ENCODE measurements at regions not wholly inside any gene's neighbourhood (a gene's known extent, or its start where the extent isn't known, plus 50 kb on each side); places are given as distances from the start of the nearest gene placed in this dataset.
"Not testable (repeated sequence)": the region's sequence is repeated elsewhere in the genome, so short reads cannot be mapped to it uniquely, and the experiment has no call there.

DNA sequence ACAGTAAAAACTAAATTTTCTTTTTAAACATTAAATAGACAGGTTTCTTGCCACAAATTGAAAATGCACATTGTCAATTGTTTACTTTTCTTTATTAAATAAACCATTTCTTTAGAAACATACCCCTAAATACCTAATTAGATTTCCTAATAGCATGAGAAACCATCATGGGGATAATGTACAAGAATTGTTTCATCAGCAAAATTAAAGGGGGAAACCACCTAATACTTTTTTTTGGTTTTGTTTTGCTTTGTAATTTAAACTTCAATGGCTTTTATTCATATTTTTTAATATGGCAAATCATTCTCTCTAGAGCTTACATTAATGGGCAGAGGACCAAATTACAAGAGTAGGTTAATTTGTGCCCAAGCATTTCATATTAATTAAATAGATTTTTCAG is 987.9 kb downstream of the EPHA7 start:
- H3K27me3 ChIP-seq (ENCODE audit: control insufficient read depth in 3 of 3, insufficient read depth in 3 of 3, low read length in 3 of 3) = no peaks in the 10 kb centered on the region
- H3K36me3 ChIP-seq (ENCODE audit: control insufficient read depth in 3 of 3, insufficient read depth in 3 of 3, low read length in 3 of 3) = no peaks in the 10 kb centered on the region
- H3K4me3 ChIP-seq (ENCODE audit: low read length in 3 of 3) = no peak overlapping the region
- no peaks in the 10 kb centered on the region for H3K4me1 ChIP-seq (ENCODE audit: control insufficient read depth in 3 of 3, insufficient read depth in 3 of 3, low read length in 3 of 3)
- no peak overlapping the region for H3K9ac ChIP-seq (ENCODE audit: low read depth in 1 of 3, low read length in 3 of 3)
- H3K9me3 ChIP-seq (ENCODE audit: control insufficient read depth in 3 of 3, low read length in 3 of 3) = peaks cover 0 to 4% (median 1%) of the 10 kb centered on the region in 3 donors
- H3K27ac ChIP-seq (ENCODE audit: low read depth, low read length) = no peak overlapping the region

DNA sequence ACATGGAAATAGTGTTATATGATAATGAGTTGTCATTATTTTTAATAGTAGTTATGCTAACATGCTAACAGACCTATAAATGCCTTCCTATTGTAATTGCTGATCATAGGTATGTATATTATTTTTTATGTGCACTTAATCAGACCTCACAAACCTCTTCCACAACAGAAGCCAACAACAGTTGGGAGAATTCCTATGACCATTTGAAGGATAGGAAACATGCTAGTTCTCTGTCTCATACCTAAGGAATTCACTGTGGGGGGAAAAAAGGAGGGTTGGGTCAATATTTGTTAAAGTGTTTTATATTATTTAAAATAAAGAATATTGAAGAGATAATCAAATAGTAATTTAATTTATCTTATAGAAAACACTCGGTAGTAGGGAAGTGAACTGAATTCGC is 990.9 kb downstream of the EPHA7 start:
- no peak overlapping the region for H3K27ac ChIP-seq (ENCODE audit: low read depth, low read length)
- no peaks in the 10 kb centered on the region for H3K27me3 ChIP-seq (ENCODE audit: control insufficient read depth in 3 of 3, insufficient read depth in 3 of 3, low read length in 3 of 3)
- H3K4me3 ChIP-seq (ENCODE audit: low read length in 3 of 3) = no peak overlapping the region
- no peak overlapping the region for H3K9ac ChIP-seq (ENCODE audit: low read depth in 1 of 3, low read length in 3 of 3)
- H3K9me3 ChIP-seq (ENCODE audit: control insufficient read depth in 3 of 3, low read length in 3 of 3) = peaks cover 0 to 4% (median 1%) of the 10 kb centered on the region in 3 donors
- no peaks in the 10 kb centered on the region for H3K36me3 ChIP-seq (ENCODE audit: control insufficient read depth in 3 of 3, insufficient read depth in 3 of 3, low read length in 3 of 3)
- H3K4me1 ChIP-seq (ENCODE audit: control insufficient read depth in 3 of 3, insufficient read depth in 3 of 3, low read length in 3 of 3) = no peaks in the 10 kb centered on the region

DNA sequence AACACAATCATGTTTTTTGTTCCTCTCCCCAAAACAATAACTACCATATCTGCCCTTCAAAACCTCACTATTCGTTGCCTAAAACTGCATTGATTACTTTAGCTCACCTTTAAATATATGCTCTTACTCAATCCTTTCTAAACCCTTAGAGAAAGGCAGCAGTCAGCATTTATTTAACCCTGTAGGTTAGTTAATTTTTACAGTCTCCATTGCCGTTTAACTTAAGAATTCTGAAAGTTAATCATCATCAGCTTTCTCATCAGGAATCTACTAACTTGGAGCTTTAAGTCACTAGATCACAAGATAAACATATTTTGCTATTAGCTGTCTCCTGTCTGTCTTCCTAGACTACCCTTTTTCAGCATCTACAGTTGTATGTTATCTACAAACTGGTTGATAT is 991.9 kb downstream of the EPHA7 start:
- peaks cover 0 to 4% (median 0%) of the 10 kb centered on the region in 3 donors for H3K9me3 ChIP-seq (ENCODE audit: control insufficient read depth in 3 of 3, low read length in 3 of 3)
- no peak overlapping the region for H3K4me3 ChIP-seq (ENCODE audit: low read length in 3 of 3)

DNA sequence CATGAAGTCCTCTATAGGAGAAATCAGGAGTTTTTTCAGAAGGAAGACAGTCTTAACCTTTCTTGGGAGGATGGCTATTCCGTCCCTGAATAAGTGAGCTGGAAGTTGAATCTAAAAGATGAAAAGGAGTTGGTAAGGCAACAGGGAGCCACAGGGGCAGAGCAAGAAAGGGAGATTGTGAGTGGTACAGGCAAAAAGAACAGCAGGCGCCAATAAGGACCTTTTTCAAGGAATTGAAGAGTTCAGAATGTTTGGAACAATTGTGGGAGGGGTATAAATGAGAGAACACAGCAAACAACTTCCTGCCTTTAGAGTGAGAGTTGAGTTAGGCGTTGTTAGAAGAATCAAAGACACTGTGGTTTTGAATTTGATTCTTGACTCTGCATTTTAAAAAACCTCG is 1003.7 kb downstream of the EPHA7 start:
- Histone ChIP-seq H3K36me3 (ENCODE audit: control insufficient read depth in 3 of 3, insufficient read depth in 3 of 3, low read length in 3 of 3) (no peaks in the 10 kb centered on the region), H3K27me3 (ENCODE audit: control insufficient read depth in 3 of 3, insufficient read depth in 3 of 3, low read length in 3 of 3) (no peaks in the 10 kb centered on the region), H3K27ac (ENCODE audit: low read depth, low read length) (no peak overlapping the region), H3K4me3 (ENCODE audit: low read length in 3 of 3) (no peak overlapping the region), H3K9me3 (ENCODE audit: control insufficient read depth in 3 of 3, low read length in 3 of 3) (no peaks in the 10 kb centered on the region), H3K4me1 (ENCODE audit: control insufficient read depth in 3 of 3, insufficient read depth in 3 of 3, low read length in 3 of 3) (no peaks in the 10 kb centered on the region), H3K9ac (ENCODE audit: low read depth in 1 of 3, low read length in 3 of 3) (no peak overlapping the region)

More for the DNA sequence above, 991.9 kb downstream of the EPHA7 start:
- Histone ChIP-seq H3K4me1 (ENCODE audit: control insufficient read depth in 3 of 3, insufficient read depth in 3 of 3, low read length in 3 of 3) (no peaks in the 10 kb centered on the region), H3K36me3 (ENCODE audit: control insufficient read depth in 3 of 3, insufficient read depth in 3 of 3, low read length in 3 of 3) (no peaks in the 10 kb centered on the region), H3K9ac (ENCODE audit: low read depth in 1 of 3, low read length in 3 of 3) (no peak overlapping the region), H3K27me3 (ENCODE audit: control insufficient read depth in 3 of 3, insufficient read depth in 3 of 3, low read length in 3 of 3) (no peaks in the 10 kb centered on the region), H3K27ac (ENCODE audit: low read depth, low read length) (no peak overlapping the region)

DNA sequence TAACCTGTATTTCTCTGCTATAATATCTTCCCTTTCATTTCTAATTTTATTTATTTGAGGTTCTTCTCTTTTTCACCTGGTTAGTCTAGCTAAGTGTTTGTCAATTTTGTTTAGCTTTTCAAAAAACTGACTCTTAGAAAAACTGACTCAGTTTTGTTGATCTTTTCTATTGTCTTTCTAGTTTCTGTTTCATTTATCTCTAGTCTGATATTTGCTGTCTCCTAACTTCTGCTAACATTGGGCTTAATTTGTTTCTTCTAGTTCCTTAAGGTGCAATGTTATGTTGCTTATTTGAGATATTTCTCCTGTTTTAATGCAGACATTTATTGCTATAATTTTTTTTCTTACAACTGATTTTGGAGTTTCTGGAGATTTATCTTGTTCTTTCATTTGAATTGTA is 1011.0 kb downstream of the EPHA7 start:
- Histone ChIP-seq H3K27me3 (ENCODE audit: control insufficient read depth in 3 of 3, insufficient read depth in 3 of 3, low read length in 3 of 3) (no peaks in the 10 kb centered on the region), H3K27ac (ENCODE audit: low read depth, low read length) (no peak overlapping the region), H3K9me3 (ENCODE audit: control insufficient read depth in 3 of 3, low read length in 3 of 3) (no peaks in the 10 kb centered on the region), H3K4me1 (ENCODE audit: control insufficient read depth in 3 of 3, insufficient read depth in 3 of 3, low read length in 3 of 3) (no peaks in the 10 kb centered on the region), H3K9ac (ENCODE audit: low read depth in 1 of 3, low read length in 3 of 3) (no peak overlapping the region), H3K4me3 (ENCODE audit: low read length in 3 of 3) (no peak overlapping the region), H3K36me3 (ENCODE audit: control insufficient read depth in 3 of 3, insufficient read depth in 3 of 3, low read length in 3 of 3) (no peaks in the 10 kb centered on the region)

DNA sequence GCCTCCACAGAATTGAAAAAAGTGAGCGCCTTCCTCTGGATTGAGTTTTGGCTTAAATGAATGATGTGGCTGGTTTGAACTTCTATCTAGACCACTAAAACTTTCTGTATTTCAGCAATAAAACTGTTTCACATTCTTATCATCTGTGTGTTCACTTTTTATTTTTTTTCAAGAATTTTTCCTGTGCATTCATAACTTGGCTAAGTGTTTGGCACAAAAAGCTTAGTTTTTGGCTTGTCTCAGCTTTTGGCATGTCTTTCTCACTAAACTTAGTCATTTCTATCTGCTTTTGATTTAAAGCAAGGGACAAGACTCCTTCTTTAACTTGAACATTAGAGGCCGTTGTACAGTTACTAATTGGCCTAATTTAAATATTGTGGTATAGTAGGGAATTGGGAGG is 1015.1 kb downstream of the EPHA7 start:
- Histone ChIP-seq H3K27ac (ENCODE audit: low read depth, low read length) (no peak overlapping the region), H3K9me3 (ENCODE audit: control insufficient read depth in 3 of 3, low read length in 3 of 3) (no peaks in the 10 kb centered on the region)

DNA sequence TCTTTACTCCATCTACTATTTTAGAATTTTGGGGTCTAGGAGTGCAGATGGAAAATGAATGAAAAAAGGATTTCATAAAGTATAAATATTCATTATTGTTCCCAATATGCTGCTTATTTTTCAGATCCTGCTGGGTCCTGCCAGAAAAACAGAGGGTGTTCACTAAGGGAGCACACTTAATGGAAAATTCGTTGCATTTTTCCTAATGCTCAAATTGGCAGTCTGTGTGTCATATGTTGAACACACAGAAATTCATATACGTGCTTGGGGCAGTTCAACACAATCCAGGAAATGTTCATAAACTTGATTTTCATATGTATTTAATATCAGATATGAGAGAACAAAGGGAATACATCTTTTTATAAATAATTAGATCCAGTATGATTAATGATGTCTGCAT is 1019.4 kb downstream of the EPHA7 start:
- Histone ChIP-seq H3K4me3 (ENCODE audit: low read length in 3 of 3) (no peak overlapping the region), H3K9me3 (ENCODE audit: control insufficient read depth in 3 of 3, low read length in 3 of 3) (no peaks in the 10 kb centered on the region), H3K9ac (ENCODE audit: low read depth in 1 of 3, low read length in 3 of 3) (no peak overlapping the region), H3K36me3 (ENCODE audit: control insufficient read depth in 3 of 3, insufficient read depth in 3 of 3, low read length in 3 of 3) (no peaks in the 10 kb centered on the region), H3K27ac (ENCODE audit: low read depth, low read length) (no peak overlapping the region), H3K27me3 (ENCODE audit: control insufficient read depth in 3 of 3, insufficient read depth in 3 of 3, low read length in 3 of 3) (no peaks in the 10 kb centered on the region), H3K4me1 (ENCODE audit: control insufficient read depth in 3 of 3, insufficient read depth in 3 of 3, low read length in 3 of 3) (no peaks in the 10 kb centered on the region)

More for the DNA sequence above, 1015.1 kb downstream of the EPHA7 start:
- H3K36me3 ChIP-seq (ENCODE audit: control insufficient read depth in 3 of 3, insufficient read depth in 3 of 3, low read length in 3 of 3) = no peaks in the 10 kb centered on the region
- H3K4me1 ChIP-seq (ENCODE audit: control insufficient read depth in 3 of 3, insufficient read depth in 3 of 3, low read length in 3 of 3) = no peaks in the 10 kb centered on the region
- no peaks in the 10 kb centered on the region for H3K27me3 ChIP-seq (ENCODE audit: control insufficient read depth in 3 of 3, insufficient read depth in 3 of 3, low read length in 3 of 3)
- H3K9ac ChIP-seq (ENCODE audit: low read depth in 1 of 3, low read length in 3 of 3) = no peak overlapping the region
- H3K4me3 ChIP-seq (ENCODE audit: low read length in 3 of 3) = no peak overlapping the region

DNA sequence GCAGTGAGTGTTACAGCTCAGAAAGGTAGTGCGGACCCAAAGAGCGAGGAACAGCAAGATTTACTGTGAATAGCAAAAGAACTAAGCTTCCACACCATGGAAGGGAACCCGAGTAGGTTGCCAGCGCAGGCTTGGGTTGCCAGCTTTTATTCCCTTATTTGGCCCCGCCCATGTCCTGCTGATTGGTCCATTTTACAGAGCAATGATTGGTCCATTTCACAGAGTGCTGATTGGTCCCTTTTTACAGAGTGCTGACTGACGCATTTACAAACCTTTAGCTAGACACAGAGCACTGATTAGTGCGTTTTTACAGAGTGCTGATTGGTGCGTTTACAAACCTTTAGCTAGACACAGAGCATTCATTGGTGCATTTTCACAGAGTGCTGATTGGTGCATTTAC is 1030.7 kb downstream of the EPHA7 start:
- not testable (repeated sequence) for H3K4me1 ChIP-seq (ENCODE audit: control insufficient read depth in 3 of 3, insufficient read depth in 3 of 3, low read length in 3 of 3); H3K9ac ChIP-seq (ENCODE audit: low read depth in 1 of 3, low read length in 3 of 3); H3K9me3 ChIP-seq (ENCODE audit: control insufficient read depth in 3 of 3, low read length in 3 of 3); H3K4me3 ChIP-seq (ENCODE audit: low read length in 3 of 3); H3K27ac ChIP-seq (ENCODE audit: low read depth, low read length); H3K27me3 ChIP-seq (ENCODE audit: control insufficient read depth in 3 of 3, insufficient read depth in 3 of 3, low read length in 3 of 3); H3K36me3 ChIP-seq (ENCODE audit: control insufficient read depth in 3 of 3, insufficient read depth in 3 of 3, low read length in 3 of 3)

DNA sequence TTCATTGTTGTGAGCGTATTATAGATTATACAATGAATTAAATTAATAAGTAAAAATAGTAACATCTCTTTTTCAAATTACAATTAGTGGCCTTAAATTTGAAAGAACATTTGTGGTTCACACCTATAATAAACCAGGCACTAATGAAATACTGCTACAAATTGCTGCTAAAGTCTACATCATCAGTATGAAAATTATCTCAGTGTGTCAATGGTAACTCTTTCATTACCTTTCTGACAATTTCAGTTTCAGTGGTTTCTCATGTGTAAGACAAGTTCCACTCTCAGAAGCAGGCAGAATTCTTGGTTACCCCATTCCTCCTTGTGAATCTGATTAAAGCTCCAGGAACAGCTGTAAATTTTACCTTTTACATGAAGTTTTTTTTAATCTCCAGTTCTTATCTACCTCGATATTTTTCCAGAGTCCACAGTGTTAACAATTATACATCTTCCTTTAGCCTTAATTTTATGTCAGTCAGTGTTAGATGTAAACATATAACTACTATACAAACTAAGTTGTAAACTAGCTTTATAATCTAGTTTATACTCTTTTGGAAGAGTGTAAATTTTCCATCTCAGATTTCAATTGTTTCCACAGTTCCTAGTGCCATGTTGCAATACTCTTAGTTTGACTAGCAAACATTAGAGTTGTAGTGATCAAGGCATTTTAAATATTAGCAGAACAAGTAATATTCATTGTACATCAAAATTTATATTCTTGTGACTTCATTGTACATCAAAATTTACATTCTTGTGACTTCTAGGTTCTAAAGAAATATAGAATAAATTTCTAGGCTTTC is 1038.4 kb downstream of the EPHA7 start:
- Histone ChIP-seq H3K9ac (ENCODE audit: low read depth in 1 of 3, low read length in 3 of 3) (no peak overlapping the region), H3K4me1 (ENCODE audit: control insufficient read depth in 3 of 3, insufficient read depth in 3 of 3, low read length in 3 of 3) (no peaks in the 10 kb centered on the region), H3K36me3 (ENCODE audit: control insufficient read depth in 3 of 3, insufficient read depth in 3 of 3, low read length in 3 of 3) (no peaks in the 10 kb centered on the region), H3K9me3 (ENCODE audit: control insufficient read depth in 3 of 3, low read length in 3 of 3) (no peaks in the 10 kb centered on the region), H3K27ac (ENCODE audit: low read depth, low read length) (no peak overlapping the region), H3K27me3 (ENCODE audit: control insufficient read depth in 3 of 3, insufficient read depth in 3 of 3, low read length in 3 of 3) (no peaks in the 10 kb centered on the region), H3K4me3 (ENCODE audit: low read length in 3 of 3) (no peak overlapping the region)

DNA sequence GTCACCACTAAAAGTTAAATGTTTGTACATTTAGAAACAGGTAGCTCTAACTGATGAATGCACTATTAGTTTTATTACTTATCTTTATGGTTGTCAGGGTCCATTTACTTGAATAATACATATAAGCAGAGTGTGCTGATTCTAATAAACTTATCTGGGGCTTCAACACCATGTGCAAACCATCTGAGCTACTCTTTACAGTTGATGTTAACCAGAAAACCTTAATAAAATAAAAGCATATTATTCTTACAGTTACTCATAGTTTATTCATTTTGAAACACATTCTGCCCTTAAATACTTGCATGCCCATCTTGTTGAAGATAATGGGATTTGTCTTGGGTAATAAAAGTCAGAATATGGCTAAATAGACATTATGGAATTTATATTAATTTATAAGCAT is 1042.2 kb downstream of the EPHA7 start:
- H3K36me3 ChIP-seq (ENCODE audit: control insufficient read depth in 3 of 3, insufficient read depth in 3 of 3, low read length in 3 of 3) = no peaks in the 10 kb centered on the region
- H3K27ac ChIP-seq (ENCODE audit: low read depth, low read length) = no peak overlapping the region
- H3K4me1 ChIP-seq (ENCODE audit: control insufficient read depth in 3 of 3, insufficient read depth in 3 of 3, low read length in 3 of 3) = no peaks in the 10 kb centered on the region
- H3K9ac ChIP-seq (ENCODE audit: low read depth in 1 of 3, low read length in 3 of 3) = no peak overlapping the region
- no peaks in the 10 kb centered on the region for H3K9me3 ChIP-seq (ENCODE audit: control insufficient read depth in 3 of 3, low read length in 3 of 3)
- H3K4me3 ChIP-seq (ENCODE audit: low read length in 3 of 3) = no peak overlapping the region
- H3K27me3 ChIP-seq (ENCODE audit: control insufficient read depth in 3 of 3, insufficient read depth in 3 of 3, low read length in 3 of 3) = no peaks in the 10 kb centered on the region

All from skeletal muscle tissue (tissue), 3 donors.